Psoas muscle (tissue), 7 donors: ENCODE measurements at regions not wholly inside any gene's neighbourhood (a gene's known extent, or its start where the extent isn't known, plus 50 kb on each side); places are given as distances from the start of the nearest gene placed in this dataset.

Experiments
- ATAC-seq, 4 donors: fragments of 200-7000 bp; cut with Tn5 transposase; one replicate each; pipeline ENCODE4 v1.9.1; 2020; ENCODE audit warnings: moderate library complexity in 3 of 4, mild to moderate bottlenecking in 2 of 4
- DNase-seq, 2 donors: peaks; one replicate each; pipeline ENCODE4 v3.0.0-alpha.2; 2020
- H3K27ac ChIP-seq: fragments of 200-600 bp; one replicate; pipeline ENCODE4 v1.8.0; 2022
- H3K27me3 ChIP-seq, 3 donors: fragments of 200-600 bp in 1 of 3; one replicate each; pipeline versions ENCODE4 v1.6.1 to v1.8.0; 2013 to 2022; ENCODE audit warnings: low read length in 2 of 3, mild to moderate bottlenecking in 2 of 3, moderate library complexity in 1 of 3; ENCODE audit not compliant: insufficient read depth in 3 of 3
- H3K36me3 ChIP-seq, 2 donors: fragments of 200-600 bp in 1 of 2; one replicate each; pipeline versions ENCODE4 v1.6.1 to v1.8.0; 2013 to 2022; ENCODE audit warnings: low read depth in 1 of 2, mild to moderate bottlenecking in 1 of 2, moderate library complexity in 1 of 2; ENCODE audit not compliant: insufficient read depth in 1 of 2
- H3K4me1 ChIP-seq: fragments of 200-600 bp; one replicate; pipeline ENCODE4 v1.8.0; 2022
- H3K4me3 ChIP-seq: fragments of 200-600 bp; one replicate; pipeline ENCODE4 v1.8.0; 2022; ENCODE audit warnings: mild to moderate bottlenecking
- H3K9me3 ChIP-seq: fragments of 200-600 bp; one replicate; pipeline ENCODE4 v1.8.0; 2022
- CTCF ChIP-seq: fragments of 200-600 bp; IDR thresholded peaks from one replicate; pipeline ENCODE4 v1.8.0; 2022; ENCODE audit warnings: antibody characterized with exemption
- whole genome bisulfite sequencing, 3 donors: extraction: QIAGEN DNeasy Blood & Tissue Kit; methylation state at CpG; one replicate each; pipeline versions ENCODE4 v1.1.6 to v1.1.7; 2013; 5-methylcytosine and 5-hydroxymethylcytosine counted together
- intact Hi-C, 2 donors: fragments of 100-400 bp; cut with DNase I; formaldehyde crosslinking; loops; one replicate each; pipeline versions ENCODE4 v1.11.0 to v1.14.2; 2022
- donor health status: healthy with polysubstance abuse.
- donor health status: DM: no; HTN: no; CAD: no; lungs with moderate emphysema.
- donor health status: Bipolar disorder and iron deficiency.
- donor health status: healthy.
- donor health status: DM: yes; HTN: yes; CAD: no.
- donor health status: DM: no; HTN: no; CAD: no.
- donor health status: DM: yes; HTN: yes; CAD: no.

GRCh38 chr1:95990033-95990432 is 731.6 kb upstream of the PTBP2 start:
- H3K9me3 ChIP-seq, result no peaks in the 10 kb centered on the region
- TF ChIP-seq CTCF, result no peak
- H3K36me3 ChIP-seq, result no peaks in the 10 kb centered on the region
- H3K4me1 ChIP-seq, result no peaks in the 10 kb centered on the region
- H3K27me3 ChIP-seq, result no peaks in the 10 kb centered on the region
- no peak overlapping the region for H3K27ac ChIP-seq
- H3K4me3 ChIP-seq, result no peak overlapping the region
- ATAC-seq (no peak), DNase-seq (no peak)
- intact Hi-C loops, result no loop called here
- 66 to 74% (median 69%) methylated on average over 2 of the region's 2 CpGs for WGBS, 3 donors

GRCh38 chr1:95991787-95992520 is 729.6 kb upstream of the PTBP2 start:
- Histone ChIP-seq H3K9me3 (no peaks in the 10 kb centered on the region), H3K27me3 (no peaks in the 10 kb centered on the region), H3K36me3 (no peaks in the 10 kb centered on the region), H3K4me3 (no peak overlapping the region), H3K4me1 (no peaks in the 10 kb centered on the region), H3K27ac (no peak overlapping the region)
- DNase-seq (no peak), ATAC-seq (no peak)
- TF ChIP-seq CTCF, result no peak
- intact Hi-C loops, result no loop called here
- 48 to 91% (median 88%) methylated on average over 2 of the region's 2 CpGs for WGBS, 3 donors

- no peaks in the 10 kb centered on the region for H3K4me1 ChIP-seq
- intact Hi-C loops, result no loop called here
- TF ChIP-seq CTCF, result no peak
Observed at GRCh38 chr1:95994643-95995042, 726.9 kb upstream of the PTBP2 start.

GRCh38 chr1:96002201-96002600 is 719.4 kb upstream of the PTBP2 start:
- WGBS, 3 donors, result 79 to 92% (median 91%) methylated on average over 2 of the region's 2 CpGs
- no peak for ATAC-seq
- no peak for DNase-seq
- no peaks in the 10 kb centered on the region for H3K36me3 ChIP-seq
- intact Hi-C loops, result no loop called here
- no peaks in the 10 kb centered on the region for H3K9me3 ChIP-seq
- TF ChIP-seq CTCF, result no peak
- H3K27ac ChIP-seq, result no peak overlapping the region
- no peaks in the 10 kb centered on the region for H3K4me1 ChIP-seq
- H3K4me3 ChIP-seq, result no peak overlapping the region
- H3K27me3 ChIP-seq, result no peaks in the 10 kb centered on the region

More at GRCh38 chr1:95994643-95995042, 726.9 kb upstream of the PTBP2 start:
- Histone ChIP-seq H3K9me3 (no peaks in the 10 kb centered on the region), H3K27me3 (no peaks in the 10 kb centered on the region), H3K27ac (no peak overlapping the region), H3K4me3 (no peak overlapping the region), H3K36me3 (no peaks in the 10 kb centered on the region)
- ATAC-seq (no peak), DNase-seq (no peak)
- 33 to 54% (median 39%) methylated on average over 1 of the region's 1 CpG for WGBS, 3 donors
